ENCODE measurements at regions not wholly inside any gene's neighbourhood (a gene's known extent, or its start where the extent isn't known, plus 50 kb on each side); places are given as distances from the start of the nearest gene placed in this dataset.

- no peak for DNase-seq (ENCODE audit: low spot score)
- H3K9me3 ChIP-seq (replicated peaks in 1 of 2; ENCODE audit: control insufficient read depth in 2 of 2, insufficient read depth in 1 of 2, low read depth in 1 of 2, low read length in 2 of 2), result no peaks in the 10 kb centered on the region
- no peak overlapping the region for H4K91ac ChIP-seq (ENCODE audit: low read depth, low read length, poor library complexity)
- no peak overlapping the region for H2BK12ac ChIP-seq (ENCODE audit: low read length)
- peak overlapping the region; percentile 52 for H4K8ac ChIP-seq (ENCODE audit: low read depth, low read length)
- peak overlapping the region; percentile 67 for H3K18ac ChIP-seq (ENCODE audit: low read length)
- no peak overlapping the region for H3K9ac ChIP-seq (ENCODE audit: low read depth, low read length, poor library complexity)
- H3K36me3 ChIP-seq (replicated peaks in 1 of 2; ENCODE audit: control insufficient read depth in 2 of 2, insufficient read depth in 2 of 2, low read length in 2 of 2), result no peaks in the 10 kb centered on the region
- H3K23ac ChIP-seq (ENCODE audit: low read depth, low read length, poor library complexity), result peak overlapping the region; percentile 37
- peak overlapping the region; percentile 65 for H3K14ac ChIP-seq (ENCODE audit: low read length)
- H3K4ac ChIP-seq (ENCODE audit: low read length), result no peak overlapping the region
- no peak overlapping the region for H3K4me3 ChIP-seq (ENCODE audit: low read length in 2 of 2)
- H3K4me1 ChIP-seq (ENCODE audit: control insufficient read depth in 2 of 2, insufficient read depth in 1 of 2, low read depth in 1 of 2, low read length in 2 of 2), result peaks cover 0 to 12% of the 10 kb centered on the region in 2 donors
- no peak overlapping the region for H2AFZ ChIP-seq (ENCODE audit: low read length)
- H3K4me2 ChIP-seq (ENCODE audit: insufficient read depth, low read length, poor library complexity, severe bottlenecking), result no peak overlapping the region
- no peaks in the 10 kb centered on the region for H3K79me1 ChIP-seq (ENCODE audit: low read depth, low read length)
- H2AK5ac ChIP-seq (ENCODE audit: low read depth, low read length), result peak overlapping the region; percentile 20
- peak overlapping the region; percentile 9 for H2BK120ac ChIP-seq (ENCODE audit: low read depth, low read length)
- no peak overlapping the region for H3K27ac ChIP-seq (replicated peaks; ENCODE audit: low read length)
- H2BK5ac ChIP-seq (ENCODE audit: low read length), result peak overlapping the region; percentile 41
- H3K27me3 ChIP-seq (ENCODE audit: control insufficient read depth in 3 of 3, insufficient read depth in 3 of 3, low read depth in 1 of 3, low read length in 3 of 3), result peaks cover 0 to 3% (median 0%) of the 10 kb centered on the region in 3 experiments
- peak overlapping the region; percentile 20 for H2BK15ac ChIP-seq (ENCODE audit: low read length)
- WGBS, 2 donors (ENCODE audit: extremely low coverage in 2 of 2, insufficient read length in 2 of 2, insufficient replicate concordance in 1 of 2), result no CpG with 5 or more reads among the region's 26 CpGs
Observed at GRCh38 chr3:13213911-13214846, 140.9 kb upstream of the IQSEC1 start.

- no peak overlapping the region for H3K27ac ChIP-seq (replicated peaks; ENCODE audit: low read length)
- H2AK5ac ChIP-seq (ENCODE audit: low read depth, low read length), result no peak overlapping the region
- no peak overlapping the region for H2AFZ ChIP-seq (ENCODE audit: low read length)
- no peak overlapping the region for H3K9ac ChIP-seq (ENCODE audit: low read depth, low read length, poor library complexity)
- no peak overlapping the region for H2BK120ac ChIP-seq (ENCODE audit: low read depth, low read length)
- H4K8ac ChIP-seq (ENCODE audit: low read depth, low read length), result peak overlapping the region; percentile 52
- no peak overlapping the region for H3K4me2 ChIP-seq (ENCODE audit: insufficient read depth, low read length, poor library complexity, severe bottlenecking)
- H3K4ac ChIP-seq (ENCODE audit: low read length), result no peak overlapping the region
- no peak overlapping the region for H3K18ac ChIP-seq (ENCODE audit: low read length)
- H3K14ac ChIP-seq (ENCODE audit: low read length), result no peak overlapping the region
- peaks cover 0 to 9% of the 10 kb centered on the region in 2 donors for H3K4me1 ChIP-seq (ENCODE audit: control insufficient read depth in 2 of 2, insufficient read depth in 1 of 2, low read depth in 1 of 2, low read length in 2 of 2)
- H3K27me3 ChIP-seq (ENCODE audit: control insufficient read depth in 3 of 3, insufficient read depth in 3 of 3, low read depth in 1 of 3, low read length in 3 of 3), result peaks cover 0 to 3% (median 0%) of the 10 kb centered on the region in 3 experiments
- H3K9me3 ChIP-seq (replicated peaks in 1 of 2; ENCODE audit: control insufficient read depth in 2 of 2, insufficient read depth in 1 of 2, low read depth in 1 of 2, low read length in 2 of 2), result no peaks in the 10 kb centered on the region
- DNase-seq (ENCODE audit: low spot score), result no peak
- H3K23ac ChIP-seq (ENCODE audit: low read depth, low read length, poor library complexity), result peak overlapping the region; percentile 37
- no peak overlapping the region for H2BK15ac ChIP-seq (ENCODE audit: low read length)
- no peak overlapping the region for H3K4me3 ChIP-seq (ENCODE audit: low read length in 2 of 2)
- no peak overlapping the region for H2BK12ac ChIP-seq (ENCODE audit: low read length)
- no peak overlapping the region for H2BK5ac ChIP-seq (ENCODE audit: low read length)
- H4K91ac ChIP-seq (ENCODE audit: low read depth, low read length, poor library complexity), result no peak overlapping the region
- no CpG with 5 or more reads among the region's 3 CpGs for WGBS, 2 donors (ENCODE audit: extremely low coverage in 2 of 2, insufficient read length in 2 of 2, insufficient replicate concordance in 1 of 2)
- no peaks in the 10 kb centered on the region for H3K36me3 ChIP-seq (replicated peaks in 1 of 2; ENCODE audit: control insufficient read depth in 2 of 2, insufficient read depth in 2 of 2, low read length in 2 of 2)
- H3K79me1 ChIP-seq (ENCODE audit: low read depth, low read length), result no peaks in the 10 kb centered on the region
Observed at GRCh38 chr3:13213490-13213889, 140.3 kb upstream of the IQSEC1 start.

DNA sequence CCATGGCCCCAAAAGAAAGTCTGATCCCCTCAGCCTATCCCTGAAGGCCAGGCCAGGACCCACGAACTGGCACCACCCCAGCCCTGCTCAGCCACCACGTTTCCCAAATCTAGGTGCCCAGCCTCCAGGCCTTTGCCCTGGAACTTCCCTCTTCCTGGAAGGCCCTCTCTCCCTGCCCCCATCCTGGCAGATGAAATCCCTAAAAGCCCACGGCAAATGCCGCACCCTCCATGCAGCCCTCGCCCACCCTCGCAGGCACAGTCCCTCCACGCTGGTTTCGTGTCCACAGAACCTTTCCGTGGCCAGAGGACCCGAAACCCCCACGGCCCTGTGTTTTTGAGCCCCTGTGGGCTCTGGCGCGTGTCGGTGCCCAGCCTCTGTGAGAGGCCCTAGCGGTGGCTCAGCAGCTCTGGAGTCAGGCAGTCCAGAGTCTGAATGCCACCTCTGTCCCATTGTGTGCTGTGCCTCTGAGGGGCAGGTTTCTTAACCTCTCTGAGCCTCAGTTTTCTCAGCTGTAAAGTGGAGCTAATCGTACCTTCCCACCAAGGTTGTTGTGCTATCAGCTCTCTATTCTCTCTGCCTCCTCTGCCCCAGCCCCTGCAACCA, 138.5 kb upstream of the IQSEC1 start:
- Histone ChIP-seq H4K91ac (ENCODE audit: low read depth, low read length, poor library complexity) (no peak overlapping the region), H3K27me3 (ENCODE audit: control insufficient read depth in 3 of 3, insufficient read depth in 3 of 3, low read depth in 1 of 3, low read length in 3 of 3) (peaks cover 0 to 3% (median under 1%) of the 10 kb centered on the region in 3 experiments), H3K4me1 (ENCODE audit: control insufficient read depth in 2 of 2, insufficient read depth in 1 of 2, low read depth in 1 of 2, low read length in 2 of 2) (peaks cover 0 to 2% of the 10 kb centered on the region in 2 donors), H3K79me1 (ENCODE audit: low read depth, low read length) (no peaks in the 10 kb centered on the region), H3K4me2 (ENCODE audit: insufficient read depth, low read length, poor library complexity, severe bottlenecking) (no peak overlapping the region), H3K36me3 (replicated peaks in 1 of 2; ENCODE audit: control insufficient read depth in 2 of 2, insufficient read depth in 2 of 2, low read length in 2 of 2) (no peaks in the 10 kb centered on the region), H3K23ac (ENCODE audit: low read depth, low read length, poor library complexity) (no peak overlapping the region), H3K4me3 (ENCODE audit: low read length in 2 of 2) (no peak overlapping the region), H3K14ac (ENCODE audit: low read length) (peak overlapping the region; percentile 15), H2BK12ac (ENCODE audit: low read length) (peak overlapping the region; percentile 35), H2BK5ac (ENCODE audit: low read length) (no peak overlapping the region), H4K8ac (ENCODE audit: low read depth, low read length) (peak overlapping the region; percentile 1), H2AFZ (ENCODE audit: low read length) (no peak overlapping the region), H3K18ac (ENCODE audit: low read length) (peak overlapping the region; percentile 53), H2AK5ac (ENCODE audit: low read depth, low read length) (peak overlapping the region; percentile 79), H2BK120ac (ENCODE audit: low read depth, low read length) (no peak overlapping the region), H3K27ac (replicated peaks; ENCODE audit: low read length) (no peak overlapping the region), H2BK15ac (ENCODE audit: low read length) (peak overlapping the region; percentile 24), H3K4ac (ENCODE audit: low read length) (no peak overlapping the region), H3K9me3 (replicated peaks in 1 of 2; ENCODE audit: control insufficient read depth in 2 of 2, insufficient read depth in 1 of 2, low read depth in 1 of 2, low read length in 2 of 2) (no peaks in the 10 kb centered on the region), H3K9ac (ENCODE audit: low read depth, low read length, poor library complexity) (no peak overlapping the region)
- no CpG with 5 or more reads among the region's 16 CpGs for WGBS, 2 donors (ENCODE audit: extremely low coverage in 2 of 2, insufficient read length in 2 of 2, insufficient replicate concordance in 1 of 2)
- DNase-seq (ENCODE audit: low spot score), result no peak
